WTC11 (cell line): ENCODE measurements at regions not wholly inside any gene's neighbourhood (a gene's known extent, or its start where the extent isn't known, plus 50 kb on each side); places are given as distances from the start of the nearest gene placed in this dataset.

ENCODE experiments used
- ATAC-seq: fragments of 200-7000 bp; cut with Tn5 transposase; 2 replicates; pipeline ENCODE4 v1.10.0; 2021; ENCODE audit warnings: mild to moderate bottlenecking, moderate library complexity
- CTCF ChIA-PET: fragments of 300-600 bp; sonication (Branson Sonifier 250); formaldehyde crosslinking; loops from one replicate; lab custom pipeline; 2021; ENCODE audit warnings: antibody characterized with exemption; lab: Charles Lee
- POLR2A ChIA-PET: fragments of 350-600 bp; sonication (Branson Sonifier 250); formaldehyde crosslinking; loops from one replicate; lab custom pipeline; 2021; ENCODE audit warnings: antibody characterized with exemption; lab: Charles Lee
- DNase-seq: peaks from one replicate; pipeline ENCODE4 v3.0.0; 2021; ENCODE audit warnings: low spot score
- H3K27ac Mint-ChIP-seq: 2 replicates; pipeline ENCODE4 v1.8.0; 2021; ENCODE audit warnings: mixed read lengths
- H3K27me3 Mint-ChIP-seq: 2 replicates; pipeline ENCODE4 v1.8.0; 2021; ENCODE audit warnings: low read depth, mild to moderate bottlenecking, moderate library complexity, mixed read lengths
- H3K36me3 Mint-ChIP-seq: 2 replicates; pipeline ENCODE4 v1.8.0; 2021; ENCODE audit warnings: mixed read lengths
- H3K4me1 Mint-ChIP-seq: 2 replicates; pipeline ENCODE4 v1.8.0; 2022; ENCODE audit warnings: mixed read lengths
- H3K4me3 Mint-ChIP-seq: 2 replicates; pipeline ENCODE4 v1.8.0; 2021; ENCODE audit warnings: mild to moderate bottlenecking, moderate library complexity, mixed read lengths
- H3K9me3 Mint-ChIP-seq: 2 replicates; pipeline ENCODE4 v1.8.0; 2021; ENCODE audit warnings: mixed read lengths
- AFF4 ChIP-seq: sonication (generic); formaldehyde crosslinking; IDR thresholded peaks from 2 replicates; pipeline ENCODE4 v1.8.1; 2023; ENCODE audit warnings: mild to moderate bottlenecking, missing genetic modification reagents, borderline replicate concordance
- ARID4B ChIP-seq: sonication (generic); formaldehyde crosslinking; IDR thresholded peaks from 2 replicates; pipeline ENCODE4 v1.8.0; 2023; ENCODE audit warnings: missing genetic modification reagents, mild to moderate bottlenecking, borderline replicate concordance
- CDX4 ChIP-seq: fragments of 250-450 bp; sonication (Bioruptor Pico); IDR thresholded peaks from 2 replicates; pipeline ENCODE4 v1.9.0; 2021; ENCODE audit warnings: moderate library complexity, mild to moderate bottlenecking, inconsistent platforms, borderline replicate concordance
- CREM ChIP-seq: sonication (generic); formaldehyde crosslinking; IDR thresholded peaks from 2 replicates; pipeline ENCODE4 v1.8.1; 2022; ENCODE audit warnings: mild to moderate bottlenecking, missing genetic modification reagents, moderate library complexity
- E2F1 ChIP-seq: sonication (generic); formaldehyde crosslinking; IDR thresholded peaks from 2 replicates; pipeline ENCODE4 v1.8.0; 2022; ENCODE audit warnings: mild to moderate bottlenecking, missing genetic modification reagents
- ESRRA ChIP-seq: sonication (generic); formaldehyde crosslinking; IDR thresholded peaks from 2 replicates; pipeline ENCODE4 v1.8.1; 2022; ENCODE audit warnings: mild to moderate bottlenecking, missing genetic modification reagents, borderline replicate concordance
- GABPB1 ChIP-seq: sonication (generic); formaldehyde crosslinking; IDR thresholded peaks from 2 replicates; pipeline ENCODE4 v1.8.1; 2023; ENCODE audit warnings: mild to moderate bottlenecking, missing genetic modification reagents
- GTF2I ChIP-seq: fragments of 250-450 bp; sonication (Bioruptor Pico); conservative IDR thresholded peaks from 2 replicates; pipeline ENCODE4 v1.4.0; 2021; ENCODE audit warnings: mild to moderate bottlenecking
- IRF1 ChIP-seq: sonication (generic); formaldehyde crosslinking; IDR thresholded peaks from 2 replicates; pipeline ENCODE4 v1.8.0; 2023; ENCODE audit warnings: missing genetic modification reagents
- JUN ChIP-seq: sonication (generic); formaldehyde crosslinking; IDR thresholded peaks from 2 replicates; pipeline ENCODE4 v1.8.0; 2023; ENCODE audit warnings: mild to moderate bottlenecking, missing genetic modification reagents
- KAT7 ChIP-seq: sonication (generic); formaldehyde crosslinking; IDR thresholded peaks from 2 replicates; pipeline ENCODE4 v1.8.1; 2023; ENCODE audit warnings: missing genetic modification reagents, mild to moderate bottlenecking, borderline replicate concordance
- NFYB ChIP-seq: sonication (generic); formaldehyde crosslinking; conservative IDR thresholded peaks from 2 replicates; pipeline ENCODE4 v1.8.0; 2022; ENCODE audit warnings: low read depth, missing genetic modification reagents
- NR1H2 ChIP-seq: sonication (generic); formaldehyde crosslinking; IDR thresholded peaks from 2 replicates; pipeline ENCODE4 v1.9.0; 2021; ENCODE audit warnings: mild to moderate bottlenecking, moderate library complexity, missing genetic modification reagents
- NR2C2 ChIP-seq: sonication (generic); formaldehyde crosslinking; IDR thresholded peaks from 2 replicates; pipeline ENCODE4 v1.8.0; 2022; ENCODE audit warnings: mild to moderate bottlenecking, missing genetic modification reagents
- PRRX2 ChIP-seq: fragments of 250-450 bp; sonication (Bioruptor Pico); IDR thresholded peaks from 2 replicates; pipeline ENCODE4 v1.8.0; 2021; ENCODE audit warnings: mild to moderate bottlenecking
- RELA ChIP-seq: sonication (generic); formaldehyde crosslinking; IDR thresholded peaks from 2 replicates; pipeline ENCODE4 v1.8.1; 2022; ENCODE audit warnings: missing genetic modification reagents, mild to moderate bottlenecking, borderline replicate concordance
- SMAD3 ChIP-seq: sonication (generic); formaldehyde crosslinking; IDR thresholded peaks from 2 replicates; pipeline ENCODE4 v1.8.0; 2022; ENCODE audit warnings: missing genetic modification reagents, mild to moderate bottlenecking, borderline replicate concordance
- TEAD1 ChIP-seq: sonication (generic); formaldehyde crosslinking; IDR thresholded peaks from 2 replicates; pipeline ENCODE4 v1.8.0; 2022; ENCODE audit warnings: mild to moderate bottlenecking, missing genetic modification reagents
- TP53 ChIP-seq: sonication (generic); formaldehyde crosslinking; IDR thresholded peaks from 2 replicates; pipeline ENCODE4 v1.8.1; 2023; ENCODE audit warnings: mild to moderate bottlenecking, missing genetic modification reagents
- ZNF232 ChIP-seq: sonication (generic); formaldehyde crosslinking; IDR thresholded peaks from 2 replicates; pipeline ENCODE4 v1.8.0; 2022; ENCODE audit warnings: mild to moderate bottlenecking, missing genetic modification reagents

GRCh38 chr1:177824508-177824982 lies 145.3 kb downstream of the SEC16B start (continued):
- TF ChIP-seq ZNF232 (CRISPR knock-in tag) (no peak), TEAD1 (CRISPR knock-in tag) (no peak), RELA (no peak), PRRX2 (CRISPR knock-in tag) (no peak)

GRCh38 chr1:177820213-177820612 lies 149.6 kb downstream of the SEC16B start:
- no peak for DNase-seq
- Mint-ChIP-seq H3K4me1 (peaks cover 16% of the 10 kb centered on the region), H3K9me3 (peaks cover 26% of the 10 kb centered on the region), H3K4me3 (no peak overlapping the region)
- CTCF ChIA-PET, result no interaction called here
- no peak for ATAC-seq
- POLR2A ChIA-PET, result no interaction called here
- TF ChIP-seq E2F1 (no peak), TP53 (CRISPR knock-in tag) (no peak), ESRRA (CRISPR knock-in tag) (no peak), IRF1 (CRISPR knock-in tag) (no peak), ARID4B (CRISPR knock-in tag) (no peak), NFYB (CRISPR knock-in tag) (no peak), GTF2I (CRISPR knock-in tag) (no peak), SMAD3 (no peak), NR1H2 (CRISPR knock-in tag) (no peak), NR2C2 (no peak), CDX4 (no peak), AFF4 (CRISPR knock-in tag) (no peak), CREM (no peak), JUN (no peak), GABPB1 (no peak), KAT7 (no peak)
- TF ChIP-seq, all 79 proteins: peak for 0
- Mint-ChIP-seq H3K27me3 (no peaks in the 10 kb centered on the region; the same call in 1 of the 2 replicates), H3K36me3 (peaks cover 11% of the 10 kb centered on the region; the same call in 1 of the 2 replicates), H3K27ac (no peak overlapping the region)
